ENCODE measurements at regions not wholly inside any gene's neighbourhood (a gene's known extent, or its start where the extent isn't known, plus 50 kb on each side); places are given as distances from the start of the nearest gene placed in this dataset.
"Not testable (repeated sequence)": the region's sequence is repeated elsewhere in the genome, so short reads cannot be mapped to it uniquely, and the experiment has no call there.

- TF ChIP-seq CTCF (IDR thresholded peaks at IDR 0.05; ENCODE audit: insufficient read depth, low read depth, low read length, missing control alignments): no peak
- no peak overlapping the region for H3K4me3 ChIP-seq (ENCODE audit: low read length)
- no peak for DNase-seq (ENCODE audit: low read depth)
These were observed 293.2 kb downstream of the DUSP6 start for GRCh38 chr12:89059056-89059455.

- no peak for TF ChIP-seq CTCF (IDR thresholded peaks at IDR 0.05; ENCODE audit: insufficient read depth, low read depth, low read length, missing control alignments)
- DNase-seq (ENCODE audit: low read depth): no peak
- no peak overlapping the region for H3K4me3 ChIP-seq (ENCODE audit: low read length)
These were observed 293.9 kb downstream of the DUSP6 start for GRCh38 chr12:89058402-89058801.

- DNase-seq (ENCODE audit: low read depth): not testable (repeated sequence)
These were observed 298.5 kb downstream of the DUSP6 start for GRCh38 chr12:89053817-89054216.

GRCh38 chr12:89051065-89051677 lies 301.1 kb downstream of the DUSP6 start:
- peak; percentile 94 for TF ChIP-seq CTCF (IDR thresholded peaks at IDR 0.05; ENCODE audit: insufficient read depth, low read depth, low read length, missing control alignments)
- peak; percentile 80 for DNase-seq (ENCODE audit: low read depth)
- no peak overlapping the region for H3K4me3 ChIP-seq (ENCODE audit: low read length)

More at GRCh38 chr12:89053817-89054216, 298.5 kb downstream of the DUSP6 start:
- not testable (repeated sequence) for H3K4me3 ChIP-seq (ENCODE audit: low read length)

DNA sequence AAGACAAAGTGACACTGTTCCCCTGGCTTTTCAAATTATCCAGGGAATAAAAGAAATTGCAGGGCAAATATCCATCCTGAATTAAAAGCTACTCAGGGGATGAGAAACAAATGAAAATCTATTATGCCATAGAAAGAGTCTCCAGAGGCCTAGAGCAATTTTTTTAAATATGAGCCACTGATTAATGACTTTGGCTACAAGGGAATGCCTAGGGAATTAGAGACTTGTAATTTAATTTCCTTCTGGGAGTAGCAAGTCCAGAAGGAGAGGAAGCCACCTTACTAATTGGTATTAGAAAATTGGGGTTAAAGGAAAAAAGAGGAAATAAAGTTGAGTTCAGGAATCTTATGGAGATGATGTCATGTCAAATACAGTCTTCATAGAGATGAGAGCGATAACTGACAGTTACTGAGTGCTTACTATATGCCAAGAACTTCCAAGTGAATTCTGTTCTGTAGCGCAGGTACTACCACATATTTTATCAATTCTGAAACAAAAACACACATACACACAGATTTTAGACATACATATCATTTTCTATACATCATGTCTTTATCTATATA lies 304.4 kb downstream of the DUSP6 start:
- no peak for TF ChIP-seq CTCF (IDR thresholded peaks at IDR 0.05; ENCODE audit: insufficient read depth, low read depth, low read length, missing control alignments)
- no peak overlapping the region for H3K4me3 ChIP-seq (ENCODE audit: low read length)
- DNase-seq (ENCODE audit: low read depth): no peak

GRCh38 chr12:89041078-89041477 lies 311.2 kb downstream of the DUSP6 start:
- no peak for TF ChIP-seq CTCF (IDR thresholded peaks at IDR 0.05; ENCODE audit: insufficient read depth, low read depth, low read length, missing control alignments)
- H3K4me3 ChIP-seq (ENCODE audit: low read length): no peak overlapping the region
- DNase-seq (ENCODE audit: low read depth): no peak

- no peak for TF ChIP-seq CTCF (IDR thresholded peaks at IDR 0.05; ENCODE audit: insufficient read depth, low read depth, low read length, missing control alignments)
- DNase-seq (ENCODE audit: low read depth): peak; percentile 56
These were observed 311.9 kb downstream of the DUSP6 start for GRCh38 chr12:89040146-89040964.

More at GRCh38 chr12:89040146-89040964, 311.9 kb downstream of the DUSP6 start:
- H3K4me3 ChIP-seq (ENCODE audit: low read length): no peak overlapping the region

Measured in epithelial cell of esophagus (primary cell).